ENCODE measurements at regions not wholly inside any gene's neighbourhood (a gene's known extent, or its start where the extent isn't known, plus 50 kb on each side); places are given as distances from the start of the nearest gene placed in this dataset.

GRCh38 chr3:152056073-152056472, 182.6 kb downstream of the SUCNR1 start:
- TF ChIP-seq SUZ12 (IDR thresholded peaks at IDR 0.05; ENCODE audit: extremely low read depth, insufficient read depth, insufficient read length) (no peak), ZNF274 (IDR thresholded peaks at IDR 0.05; ENCODE audit: low read depth, low read length) (no peak), YY1 (IDR thresholded peaks at IDR 0.05; ENCODE audit: insufficient read depth, insufficient read length) (no peak)

Data from NT2/D1 (cell line).